Tibial nerve (tissue), 4 donors: ENCODE measurements at regions not wholly inside any gene's neighbourhood (a gene's known extent, or its start where the extent isn't known, plus 50 kb on each side); places are given as distances from the start of the nearest gene placed in this dataset.

Experiments
- EP300 ChIP-seq, 2 donors: sonication (generic); formaldehyde crosslinking; IDR thresholded peaks; one replicate each; pipeline ENCODE4 v1.6.1; 2017; ENCODE audit warnings: antibody characterized with exemption in 2 of 2, mild to moderate bottlenecking in 1 of 2
- POLR2A ChIP-seq, 2 donors: fragments of 450-650 bp; IDR thresholded peaks; one replicate each; pipeline ENCODE4 v1.6.1; 2017; ENCODE audit warnings: antibody characterized with exemption in 2 of 2, mild to moderate bottlenecking in 2 of 2, moderate library complexity in 2 of 2
- TF ChIP-seq, protein P1 (sequence below), 5 experiments: fragments of 200-600 bp in 3 of 5; fragments of 450-650 bp in 2 of 5; sonication (generic) in 3 of 5; IDR thresholded peaks; one replicate each; pipeline ENCODE4 v1.5.1; 2016 to 2019; ENCODE audit warnings: antibody characterized with exemption in 5 of 5, mild to moderate bottlenecking in 3 of 5, moderate library complexity in 2 of 5

DNA sequence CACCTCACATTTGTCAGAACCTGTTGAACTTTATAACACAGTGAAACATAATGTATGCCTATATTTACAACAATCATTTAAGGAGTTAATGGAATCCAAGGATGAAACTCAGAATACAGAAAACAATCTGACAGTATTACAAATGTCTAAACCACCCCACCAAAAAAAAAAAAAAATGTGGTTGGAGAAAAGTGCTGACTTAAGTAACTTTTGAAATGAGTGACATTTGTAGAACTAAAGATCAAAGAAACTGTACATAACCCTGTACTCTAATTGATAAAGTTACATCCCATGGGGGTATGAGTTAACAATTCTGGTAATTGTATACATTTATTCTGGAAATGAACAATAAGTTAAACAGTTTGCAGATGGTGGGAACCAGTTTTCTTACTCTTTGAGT lies 372.1 kb upstream of the TMEFF2 start:
- TF ChIP-seq, protein P1, sequence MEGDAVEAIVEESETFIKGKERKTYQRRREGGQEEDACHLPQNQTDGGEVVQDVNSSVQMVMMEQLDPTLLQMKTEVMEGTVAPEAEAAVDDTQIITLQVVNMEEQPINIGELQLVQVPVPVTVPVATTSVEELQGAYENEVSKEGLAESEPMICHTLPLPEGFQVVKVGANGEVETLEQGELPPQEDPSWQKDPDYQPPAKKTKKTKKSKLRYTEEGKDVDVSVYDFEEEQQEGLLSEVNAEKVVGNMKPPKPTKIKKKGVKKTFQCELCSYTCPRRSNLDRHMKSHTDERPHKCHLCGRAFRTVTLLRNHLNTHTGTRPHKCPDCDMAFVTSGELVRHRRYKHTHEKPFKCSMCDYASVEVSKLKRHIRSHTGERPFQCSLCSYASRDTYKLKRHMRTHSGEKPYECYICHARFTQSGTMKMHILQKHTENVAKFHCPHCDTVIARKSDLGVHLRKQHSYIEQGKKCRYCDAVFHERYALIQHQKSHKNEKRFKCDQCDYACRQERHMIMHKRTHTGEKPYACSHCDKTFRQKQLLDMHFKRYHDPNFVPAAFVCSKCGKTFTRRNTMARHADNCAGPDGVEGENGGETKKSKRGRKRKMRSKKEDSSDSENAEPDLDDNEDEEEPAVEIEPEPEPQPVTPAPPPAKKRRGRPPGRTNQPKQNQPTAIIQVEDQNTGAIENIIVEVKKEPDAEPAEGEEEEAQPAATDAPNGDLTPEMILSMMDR (IDR thresholded peaks at IDR 0.05) = no peak
- TF ChIP-seq POLR2A (IDR thresholded peaks at IDR 0.05) = no peak
- no peak for TF ChIP-seq EP300 (IDR thresholded peaks at IDR 0.05)
